SK-N-SH (cell line): ENCODE measurements at regions not wholly inside any gene's neighbourhood (a gene's known extent, or its start where the extent isn't known, plus 50 kb on each side); places are given as distances from the start of the nearest gene placed in this dataset.

Experiments
- CHD2 ChIP-seq: fragments of 150-350 bp; IDR thresholded peaks from 2 replicates; pipeline ENCODE4 v1.6.1; 2018; ENCODE audit warnings: low read length; ENCODE audit not compliant: partially characterized antibody
- CTCF ChIP-seq: fragments of 200-600 bp; sonication (generic); IDR thresholded peaks from 2 replicates; pipeline ENCODE4 v1.6.1; 2017; ENCODE audit warnings: antibody characterized with exemption, mild to moderate bottlenecking, moderate library complexity
- ELF1 ChIP-seq: IDR thresholded peaks from 2 replicates; pipeline ENCODE4 v1.4.0; 2012
- EP300 ChIP-seq, 2 experiments: IDR thresholded peaks; 2 replicates each; pipeline versions ENCODE4 v1.4.0 to v1.6.1; 2012; ENCODE audit warnings: borderline replicate concordance in 1 of 2, low read depth in 1 of 2, low read length in 1 of 2
- FOXJ3 ChIP-seq: sonication (generic); formaldehyde crosslinking; IDR thresholded peaks from 2 replicates; pipeline ENCODE4 v1.5.1; 2020; ENCODE audit warnings: mild to moderate bottlenecking, missing genetic modification reagents
- NFIC ChIP-seq: IDR thresholded peaks from 2 replicates; pipeline ENCODE4 v1.4.0; 2012; ENCODE audit warnings: borderline replicate concordance
- NRF1 ChIP-seq: IDR thresholded peaks from 2 replicates; pipeline ENCODE4 v1.6.1; 2012; ENCODE audit warnings: low read depth, mild to moderate bottlenecking, low read length
- POLR2AphosphoS5 ChIP-seq: IDR thresholded peaks from 2 replicates; pipeline ENCODE4 v1.6.1; 2012; ENCODE audit warnings: low read depth, low read length
- RAD21 ChIP-seq: IDR thresholded peaks from 2 replicates; pipeline ENCODE4 v1.6.1; 2012; ENCODE audit warnings: mild to moderate bottlenecking, low read length
- REST ChIP-seq: IDR thresholded peaks from 2 replicates; pipeline ENCODE4 v1.6.1; 2012; ENCODE audit warnings: mild to moderate bottlenecking, low read depth, low read length, moderate library complexity
- RFX5 ChIP-seq: IDR thresholded peaks from 2 replicates; pipeline ENCODE4 v1.6.1; 2012; ENCODE audit warnings: mild to moderate bottlenecking, improper control_type of control experiment, low read length
- SIN3A ChIP-seq: IDR thresholded peaks from 2 replicates; pipeline ENCODE4 v1.6.1; 2012; ENCODE audit warnings: low read depth, mild to moderate bottlenecking, low read length, moderate library complexity, borderline replicate concordance
- TAF1 ChIP-seq: IDR thresholded peaks from 2 replicates; pipeline ENCODE4 v1.6.1; 2012; ENCODE audit warnings: low read depth, mild to moderate bottlenecking, low read length, moderate library complexity, borderline replicate concordance
- TCF12 ChIP-seq: IDR thresholded peaks from 2 replicates; pipeline ENCODE4 v1.4.0; 2012

GRCh38 chr9:31740705-31741104 lies 643.7 kb upstream of the ACO1 start:
- TF ChIP-seq RFX5 (no peak), RAD21 (no peak), CTCF (no peak), TAF1 (no peak), EP300 (IDR thresholded peaks at IDR 0.05; ENCODE audit: borderline replicate concordance in 1 of 2, low read depth in 1 of 2, low read length in 1 of 2) (no peak), SIN3A (no peak), CHD2 (no peak), NFIC (no peak), POLR2AphosphoS5 (no peak), ELF1 (no peak), FOXJ3 (CRISPR knock-in tag) (no peak), REST (no peak), NRF1 (no peak), TCF12 (no peak)
